Duodenal mucosa (tissue), 2 donors: ENCODE measurements at regions not wholly inside any gene's neighbourhood (a gene's known extent, or its start where the extent isn't known, plus 50 kb on each side); places are given as distances from the start of the nearest gene placed in this dataset.

Experiments used
- H3K27ac ChIP-seq: one replicate; pipeline ENCODE4 v1.7.0; 2013; ENCODE audit warnings: low read depth, low read length
- H3K27me3 ChIP-seq, 2 donors: one replicate each; pipeline ENCODE4 v1.7.0; 2013; ENCODE audit warnings: low read length in 2 of 2, control low read depth in 1 of 2; ENCODE audit not compliant: insufficient read depth in 2 of 2, control insufficient read depth in 1 of 2
- H3K36me3 ChIP-seq, 2 donors: one replicate each; pipeline ENCODE4 v1.7.0; 2013; ENCODE audit warnings: low read length in 2 of 2, control low read depth in 1 of 2; ENCODE audit not compliant: insufficient read depth in 2 of 2, control insufficient read depth in 1 of 2
- H3K4me1 ChIP-seq, 2 donors: one replicate each; pipeline ENCODE4 v1.7.0; 2013; ENCODE audit warnings: low read length in 2 of 2, control low read depth in 1 of 2; ENCODE audit not compliant: insufficient read depth in 2 of 2, control insufficient read depth in 1 of 2
- H3K4me3 ChIP-seq, 2 donors: one replicate each; pipeline ENCODE4 v1.7.0; 2013; ENCODE audit warnings: low read length in 2 of 2, low read depth in 1 of 2
- H3K9ac ChIP-seq, 2 donors: one replicate each; pipeline ENCODE4 v1.7.0; 2013; ENCODE audit warnings: low read length in 2 of 2, low read depth in 1 of 2
- H3K9me3 ChIP-seq, 2 donors: one replicate each; pipeline ENCODE4 v1.7.0; 2013; ENCODE audit warnings: low read length in 2 of 2, control low read depth in 1 of 2; ENCODE audit not compliant: control insufficient read depth in 1 of 2

DNA sequence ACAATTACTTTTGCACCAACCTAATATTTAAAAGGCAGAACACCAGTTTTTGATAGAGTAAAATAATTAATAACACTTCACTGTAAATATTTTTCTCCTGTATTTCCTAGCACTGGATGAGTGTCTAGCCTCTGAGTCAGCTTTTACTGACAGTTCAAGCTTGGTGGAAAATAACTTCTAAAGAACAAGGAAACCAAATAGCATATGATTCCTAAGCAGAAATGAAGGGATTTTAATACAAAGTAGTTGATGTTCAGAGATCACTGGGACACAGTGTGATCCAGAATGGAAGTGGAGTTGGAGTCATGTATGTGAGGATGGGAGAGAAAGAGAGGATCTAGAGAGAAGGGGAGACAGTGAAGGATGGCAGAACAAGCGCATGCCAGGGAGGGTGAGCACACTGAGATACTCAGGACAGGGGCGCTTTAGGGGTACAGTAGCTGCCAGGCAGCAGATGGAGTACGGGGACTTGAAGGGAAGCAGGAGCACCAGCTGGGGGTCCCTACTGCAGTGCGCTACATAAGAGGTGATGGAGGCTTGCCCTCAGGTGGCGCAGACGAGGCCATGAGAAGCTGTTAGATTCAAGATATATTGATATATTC lies 117.9 kb upstream of the KLF6 start:
- Histone ChIP-seq H3K27ac (no peak overlapping the region), H3K36me3 (no peaks in the 10 kb centered on the region), H3K9ac (no peak overlapping the region), H3K4me3 (no peak overlapping the region), H3K27me3 (no peaks in the 10 kb centered on the region), H3K9me3 (no peaks in the 10 kb centered on the region), H3K4me1 (peaks cover 4 to 8% of the 10 kb centered on the region in 2 donors)

DNA sequence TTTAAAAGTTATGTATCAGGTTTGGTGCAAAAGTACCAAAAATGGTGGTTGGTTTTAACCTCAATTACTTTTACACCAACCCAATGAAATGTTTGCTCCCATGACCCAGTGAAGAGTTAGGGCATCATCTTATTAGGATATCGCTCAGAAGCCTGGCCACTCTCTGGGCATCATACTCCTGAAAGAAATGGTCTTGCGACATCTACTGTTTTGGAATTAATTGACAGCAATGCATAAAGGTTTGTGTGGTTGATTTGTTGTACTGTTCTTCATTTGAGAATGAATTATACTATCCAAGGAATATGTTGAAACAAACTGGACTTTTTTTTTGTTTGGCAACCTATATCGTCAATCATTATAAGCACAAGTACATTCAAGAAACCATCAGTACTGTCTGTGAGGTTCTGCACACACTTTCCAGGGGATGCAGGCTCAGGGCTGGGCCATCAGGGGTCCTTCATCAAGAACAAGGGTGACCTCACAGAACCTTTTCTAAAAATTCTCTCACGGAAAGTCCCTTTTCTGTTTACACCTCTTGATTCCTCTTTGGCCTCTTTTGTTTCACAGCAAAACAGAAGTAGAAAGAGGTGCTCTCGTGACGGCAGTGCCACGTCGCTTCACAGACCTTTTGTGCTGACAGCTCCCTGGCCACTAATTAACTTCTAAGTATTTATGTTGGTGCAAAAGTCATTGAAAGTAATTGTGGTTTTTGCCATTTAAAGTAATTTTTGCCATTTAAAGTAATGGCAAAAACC lies 117.2 kb upstream of the KLF6 start:
- H3K36me3 ChIP-seq: no peaks in the 10 kb centered on the region
- H3K9ac ChIP-seq: no peak overlapping the region
- H3K4me1 ChIP-seq: peaks cover 4 to 8% of the 10 kb centered on the region in 2 donors
- peak overlapping the region; percentile 13 for H3K27ac ChIP-seq
- no peak overlapping the region for H3K4me3 ChIP-seq
- H3K9me3 ChIP-seq: no peaks in the 10 kb centered on the region
- H3K27me3 ChIP-seq: no peaks in the 10 kb centered on the region

DNA sequence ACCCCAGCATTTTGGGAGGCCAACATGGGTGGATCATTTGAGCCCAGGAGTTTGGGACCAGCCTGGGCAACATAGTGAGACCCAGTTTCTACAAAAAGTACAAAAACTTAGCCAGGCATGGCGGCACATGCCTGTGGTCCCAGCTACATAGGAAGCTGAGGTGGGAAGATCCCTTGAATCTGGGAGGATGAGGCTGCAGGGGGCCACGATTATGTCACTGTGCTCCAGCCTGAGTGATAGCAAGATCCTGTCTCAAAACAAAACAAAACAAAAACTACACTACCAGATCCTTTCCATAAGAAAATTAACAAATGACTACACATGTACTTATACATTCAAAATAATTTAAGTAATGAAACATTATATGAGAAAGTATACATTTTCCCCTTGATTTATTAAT lies 116.4 kb upstream of the KLF6 start:
- Histone ChIP-seq H3K27me3 (no peaks in the 10 kb centered on the region), H3K4me3 (no peak overlapping the region), H3K9ac (no peak overlapping the region), H3K36me3 (no peaks in the 10 kb centered on the region), H3K27ac (no peak overlapping the region), H3K4me1 (peaks cover 4 to 8% of the 10 kb centered on the region in 2 donors), H3K9me3 (no peaks in the 10 kb centered on the region)

DNA sequence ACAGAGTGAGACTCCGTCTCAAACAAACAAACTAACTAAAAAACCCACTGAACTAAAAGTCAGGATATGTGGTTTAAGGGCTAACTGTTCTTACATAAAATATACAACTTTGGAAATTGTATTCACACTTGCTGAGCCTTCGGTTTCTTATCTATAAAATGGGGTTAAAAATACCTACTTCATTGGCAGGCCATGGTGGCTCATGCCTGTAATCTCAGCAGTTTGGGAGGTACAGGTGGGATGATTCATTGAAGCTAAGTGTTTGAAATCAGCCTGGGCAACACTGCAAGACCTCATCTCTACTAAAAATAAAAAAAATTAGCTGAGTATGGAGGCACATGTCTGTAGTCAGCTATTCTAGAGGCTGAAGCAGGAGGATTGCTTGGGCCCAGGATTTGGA lies 115.4 kb upstream of the KLF6 start:
- Histone ChIP-seq H3K27ac (no peak overlapping the region), H3K9me3 (no peaks in the 10 kb centered on the region), H3K4me3 (no peak overlapping the region), H3K36me3 (no peaks in the 10 kb centered on the region), H3K27me3 (no peaks in the 10 kb centered on the region), H3K9ac (no peak overlapping the region), H3K4me1 (peaks cover 4 to 8% of the 10 kb centered on the region in 2 donors)

DNA sequence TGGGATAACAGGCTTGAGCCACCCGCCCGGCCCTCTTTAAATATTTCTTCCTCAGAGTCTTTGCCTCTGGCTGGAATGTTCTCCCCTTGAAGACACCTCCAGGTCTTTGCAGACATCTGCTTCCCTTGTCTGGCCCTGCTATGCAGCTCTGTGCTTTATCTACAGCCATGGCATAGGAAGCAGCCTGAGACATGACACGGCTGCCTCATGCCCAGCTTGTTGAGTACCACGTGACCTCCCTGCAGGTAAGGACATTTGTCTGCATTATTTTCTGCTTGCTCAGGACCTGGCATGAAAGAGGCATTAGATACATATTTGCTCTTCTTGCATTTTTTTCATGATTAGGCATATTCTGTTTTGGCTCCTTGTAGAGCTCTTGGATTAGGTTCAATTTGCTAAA lies 113.8 kb upstream of the KLF6 start:
- Histone ChIP-seq H3K4me3 (no peak overlapping the region), H3K4me1 (peaks cover 8 to 11% of the 10 kb centered on the region in 2 donors), H3K27ac (no peak overlapping the region), H3K27me3 (no peaks in the 10 kb centered on the region), H3K36me3 (no peaks in the 10 kb centered on the region), H3K9ac (no peak overlapping the region), H3K9me3 (no peaks in the 10 kb centered on the region)

DNA sequence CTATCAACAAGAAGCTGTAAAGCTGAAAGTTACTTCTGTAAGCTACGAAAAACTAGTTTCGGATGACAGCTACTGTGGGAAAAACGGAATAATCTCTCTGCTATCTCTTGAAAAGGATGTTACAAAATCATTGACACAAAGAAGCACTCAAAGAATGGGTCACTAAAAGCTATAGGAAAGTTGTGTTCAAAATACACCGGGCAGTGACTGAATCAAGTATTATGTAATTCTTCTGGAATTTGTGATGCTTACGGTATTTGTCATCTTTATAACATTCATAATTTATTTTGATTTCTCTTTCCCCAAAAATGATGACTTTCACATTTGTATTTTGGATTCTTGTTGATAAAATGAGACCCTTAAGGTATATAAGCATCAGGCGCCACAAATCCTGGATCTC lies 112.1 kb upstream of the KLF6 start:
- Histone ChIP-seq H3K27me3 (no peaks in the 10 kb centered on the region), H3K36me3 (no peaks in the 10 kb centered on the region), H3K4me1 (peaks cover 4 to 6% of the 10 kb centered on the region in 2 donors), H3K9me3 (no peaks in the 10 kb centered on the region), H3K9ac (no peak overlapping the region), H3K4me3 (no peak overlapping the region), H3K27ac (no peak overlapping the region)

DNA sequence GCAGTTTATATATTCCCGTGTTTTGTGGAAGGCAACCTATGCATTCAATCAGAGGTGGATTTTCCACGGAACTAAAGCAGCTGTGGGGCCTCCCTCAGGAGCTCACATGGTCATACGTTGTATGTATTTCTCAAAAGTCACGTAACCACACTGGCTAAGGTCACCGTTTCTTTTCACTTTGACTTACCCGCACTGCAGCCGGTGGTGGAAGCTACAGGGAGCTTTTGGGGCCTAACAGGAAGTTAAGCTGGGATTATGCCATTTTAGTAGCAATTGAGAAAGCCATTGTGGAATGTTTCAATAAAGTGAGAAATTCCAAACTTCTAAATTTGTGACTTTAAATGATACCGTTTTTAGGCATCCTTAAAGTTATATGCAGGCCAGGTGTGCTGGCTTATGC lies 111.2 kb upstream of the KLF6 start:
- H3K4me3 ChIP-seq: no peak overlapping the region

DNA sequence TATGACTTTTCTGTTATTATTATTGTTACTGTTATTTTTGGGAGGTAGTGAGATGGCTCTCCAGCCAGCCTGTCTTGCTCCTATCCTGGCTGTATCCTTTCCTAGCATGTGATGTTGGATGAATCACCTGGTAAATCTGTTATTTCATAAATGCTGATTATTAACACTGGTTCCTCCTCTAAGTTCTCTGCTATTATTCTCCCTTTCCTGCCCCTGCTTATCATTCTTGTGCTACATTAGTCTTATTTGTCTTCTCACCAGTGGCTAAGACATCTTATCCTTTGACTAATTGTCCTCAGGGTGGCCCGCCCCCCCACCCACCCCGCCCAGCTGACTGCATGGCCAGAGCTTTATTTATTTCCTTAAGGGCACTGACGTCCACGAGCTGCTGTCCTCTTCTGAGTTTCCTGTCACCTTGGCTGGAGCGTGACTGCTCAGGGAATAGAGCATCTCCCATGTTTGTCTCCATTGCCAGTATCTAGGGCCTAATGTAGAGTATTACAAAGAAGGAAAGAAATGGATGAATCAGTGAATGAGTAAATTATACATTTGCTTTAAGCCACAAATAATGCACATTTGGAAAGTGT lies 110.1 kb upstream of the KLF6 start:
- Histone ChIP-seq H3K4me3 (no peak overlapping the region), H3K4me1 (peaks cover 0 to 6% of the 10 kb centered on the region in 2 donors), H3K9me3 (no peaks in the 10 kb centered on the region), H3K27ac (no peak overlapping the region), H3K36me3 (no peaks in the 10 kb centered on the region), H3K9ac (no peak overlapping the region), H3K27me3 (no peaks in the 10 kb centered on the region)

More for the DNA sequence above, 111.2 kb upstream of the KLF6 start:
- H3K36me3 ChIP-seq: no peaks in the 10 kb centered on the region
- H3K9ac ChIP-seq: no peak overlapping the region
- no peaks in the 10 kb centered on the region for H3K27me3 ChIP-seq
- H3K4me1 ChIP-seq: peaks cover 0 to 6% of the 10 kb centered on the region in 2 donors
- H3K9me3 ChIP-seq: no peaks in the 10 kb centered on the region
- H3K27ac ChIP-seq: no peak overlapping the region

DNA sequence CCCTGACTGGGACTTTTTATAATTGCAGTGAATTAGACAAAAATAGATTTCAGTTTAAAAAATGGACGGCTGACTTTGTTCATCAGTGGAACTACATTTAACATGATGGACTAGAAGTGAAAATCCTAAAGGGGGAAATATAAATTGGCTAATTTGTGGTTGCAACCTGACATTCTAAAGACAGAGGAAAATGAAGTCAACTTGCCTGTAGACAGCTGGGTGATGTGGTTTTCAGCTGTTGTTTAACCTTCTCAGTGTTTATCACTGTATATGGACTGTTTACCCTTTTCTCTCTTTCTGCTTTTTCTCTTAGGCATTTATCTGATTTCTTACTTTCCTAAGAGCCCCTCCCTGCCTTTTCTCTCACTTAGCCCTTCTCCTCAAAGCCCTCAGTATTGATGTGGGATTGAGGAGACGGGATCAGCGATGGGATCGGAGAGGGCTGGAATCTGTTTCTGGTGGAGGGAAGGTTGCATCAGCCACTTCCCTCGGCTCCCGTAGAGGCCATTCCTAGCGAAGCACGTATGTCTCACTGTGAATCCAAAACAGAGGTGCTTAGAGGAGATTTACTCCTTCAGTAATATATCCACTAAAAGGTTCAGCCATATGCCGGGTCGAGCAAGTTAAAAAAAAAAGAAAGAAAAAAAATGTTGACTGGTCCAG lies 109.0 kb upstream of the KLF6 start:
- Histone ChIP-seq H3K36me3 (no peaks in the 10 kb centered on the region), H3K9me3 (no peaks in the 10 kb centered on the region), H3K4me3 (peak overlapping the region in 1 of 2 donors; percentile 11), H3K27me3 (no peaks in the 10 kb centered on the region), H3K27ac (no peak overlapping the region), H3K4me1 (peaks cover 0 to 6% of the 10 kb centered on the region in 2 donors), H3K9ac (no peak overlapping the region)
